ENCODE measurements at regions not wholly inside any gene's neighbourhood (a gene's known extent, or its start where the extent isn't known, plus 50 kb on each side); places are given as distances from the start of the nearest gene placed in this dataset.

GRCh38 chr2:66346231-66346664 is 88.7 kb upstream of the MEIS1 start:
- no peak overlapping the region for H3K18ac ChIP-seq (ENCODE audit: low read depth, low read length)

More at GRCh38 chr2:66346231-66346664, 88.7 kb upstream of the MEIS1 start:
- no peak for DNase-seq
- Histone ChIP-seq H3K4ac (ENCODE audit: low read depth, low read length) (no peak overlapping the region), H3K4me3 (ENCODE audit: insufficient read depth, low read depth, low read length) (no peak overlapping the region), H3K4me1 (ENCODE audit: control insufficient read depth, insufficient read depth, low read length) (no peaks in the 10 kb centered on the region), H3K36me3 (ENCODE audit: control insufficient read depth, insufficient read depth, low read length) (no peaks in the 10 kb centered on the region), H3K9me1 (ENCODE audit: insufficient read depth, low read length) (no peaks in the 10 kb centered on the region), H3K23ac (ENCODE audit: low read depth, low read length) (no peak overlapping the region), H3K4me2 (ENCODE audit: low read depth, low read length) (no peak overlapping the region), H3K27me3 (ENCODE audit: control insufficient read depth, insufficient read depth, low read length) (0 out of 2 replicates have a peak, but pooled peaks cover 1% of the 10 kb centered on the region), H4K20me1 (ENCODE audit: insufficient read depth, low read length) (no peaks in the 10 kb centered on the region), H4K5ac (ENCODE audit: low read depth, low read length) (no peak overlapping the region), H2AFZ (replicated peaks; ENCODE audit: low read length, poor library complexity) (no peak overlapping the region), H2AK5ac (ENCODE audit: low read depth, low read length) (no peak overlapping the region), H3K56ac (ENCODE audit: extremely low read depth, insufficient read depth, low read length) (no peak overlapping the region), H4K91ac (ENCODE audit: insufficient read depth, low read depth, low read length) (no peak overlapping the region), H2BK20ac (ENCODE audit: low read depth, low read length) (no peak overlapping the region), H3K9ac (ENCODE audit: low read depth, low read length) (no peak overlapping the region), H2BK5ac (ENCODE audit: low read depth, low read length, poor library complexity, severe bottlenecking) (no peak overlapping the region), H3K27ac (ENCODE audit: insufficient read depth, low read length) (no peak overlapping the region), H2BK120ac (ENCODE audit: low read depth, low read length) (no peak overlapping the region), H2BK15ac (ENCODE audit: low read depth, low read length) (no peak overlapping the region), H3K79me1 (ENCODE audit: low read depth in 1 of 2, low read length in 2 of 2) (no peaks in the 10 kb centered on the region), H3K14ac (replicated peaks; ENCODE audit: low read depth, low read length) (no peak overlapping the region), H3K9me3 (ENCODE audit: control insufficient read depth, insufficient read depth, low read length) (no peaks in the 10 kb centered on the region), H2AK9ac (replicated peaks; ENCODE audit: low read depth, low read length, poor library complexity) (no peak overlapping the region), H4K8ac (ENCODE audit: low read depth in 2 of 2, low read length in 2 of 2) (no peak overlapping the region)
- intact Hi-C loops (cut with micrococcal nuclease) = no loop called here
- WGBS, 2 experiments (ENCODE audit: extremely low coverage in 2 of 2, insufficient read length in 1 of 2) = 33% methylated on average over 1 of the region's 4 CpGs; no CpG with 5 or more reads in 1 of the 2 experiments
- TF ChIP-seq SMC3 (IDR thresholded peaks at IDR 0.05; ENCODE audit: low read depth, low read length) = no peak
- no peak for TF ChIP-seq CTCF (conservative IDR thresholded peaks at IDR 0.05; ENCODE audit: low read depth, low read length)
- no peak for TF ChIP-seq ELK1 (IDR thresholded peaks at IDR 0.05; ENCODE audit: borderline replicate concordance, low read depth, low read length)
- TF ChIP-seq BHLHE40 (IDR thresholded peaks at IDR 0.05; ENCODE audit: low read depth, low read length) = no peak
- TF ChIP-seq CEBPB (IDR thresholded peaks at IDR 0.05; ENCODE audit: low read depth, low read length) = no peak
- no peak for TF ChIP-seq FOS (IDR thresholded peaks at IDR 0.05; ENCODE audit: low read depth, low read length)
- TF ChIP-seq MXI1 (IDR thresholded peaks at IDR 0.05; ENCODE audit: borderline replicate concordance, low read depth, low read length) = no peak
- TF ChIP-seq USF2 (IDR thresholded peaks at IDR 0.05; ENCODE audit: low read depth, low read length) = no peak
- TF ChIP-seq RFX5 (IDR thresholded peaks at IDR 0.05; ENCODE audit: low read depth, low read length) = no peak
- no peak for TF ChIP-seq RAD21 (IDR thresholded peaks at IDR 0.05; ENCODE audit: low read length)
- no peak for TF ChIP-seq NFE2L2 (IDR thresholded peaks at IDR 0.05; ENCODE audit: low read depth, low read length)
- no peak for TF ChIP-seq CHD1 (IDR thresholded peaks at IDR 0.05; ENCODE audit: low read depth, low read length)
- no peak for TF ChIP-seq MAFK (IDR thresholded peaks at IDR 0.05; ENCODE audit: low read depth, low read length)
- no peak for TF ChIP-seq POLR2A (IDR thresholded peaks at IDR 0.05; ENCODE audit: low read depth, low read length)
- no peak for TF ChIP-seq RCOR1 (IDR thresholded peaks at IDR 0.05; ENCODE audit: insufficient replicate concordance, low read length)
- TF ChIP-seq MAZ (IDR thresholded peaks at IDR 0.05; ENCODE audit: borderline replicate concordance, low read depth, low read length) = no peak
- no TSS peak for BruUV-seq (replicated peaks)
- dilution Hi-C loops (cut with HindIII; ENCODE audit: low sequenced_read_pairs, unreplicated experiment) = no loop called here
- ChIA-PET CTCF (no interaction called here), POLR2A (ENCODE audit: unreplicated experiment) (no interaction called here)
- in situ Hi-C loops (cut with MboI; ENCODE audit: low sequenced_read_pairs) = no loop called here
- ATAC-seq (ENCODE audit: low read depth) = no peak

Measured in IMR-90 (cell line).